HG03139 (cell line): ENCODE measurements at regions not wholly inside any gene's neighbourhood (a gene's known extent, or its start where the extent isn't known, plus 50 kb on each side); places are given as distances from the start of the nearest gene placed in this dataset.
"Not testable (repeated sequence)": the region's sequence is repeated elsewhere in the genome, so short reads cannot be mapped to it uniquely, and the experiment has no call there.

Experiments
- ATAC-seq: cut with Tn5 transposase; IDR thresholded peaks from one replicate; pipeline ENCODE4 v1.9.1; 2021; ENCODE audit not compliant: unreplicated experiment

DNA sequence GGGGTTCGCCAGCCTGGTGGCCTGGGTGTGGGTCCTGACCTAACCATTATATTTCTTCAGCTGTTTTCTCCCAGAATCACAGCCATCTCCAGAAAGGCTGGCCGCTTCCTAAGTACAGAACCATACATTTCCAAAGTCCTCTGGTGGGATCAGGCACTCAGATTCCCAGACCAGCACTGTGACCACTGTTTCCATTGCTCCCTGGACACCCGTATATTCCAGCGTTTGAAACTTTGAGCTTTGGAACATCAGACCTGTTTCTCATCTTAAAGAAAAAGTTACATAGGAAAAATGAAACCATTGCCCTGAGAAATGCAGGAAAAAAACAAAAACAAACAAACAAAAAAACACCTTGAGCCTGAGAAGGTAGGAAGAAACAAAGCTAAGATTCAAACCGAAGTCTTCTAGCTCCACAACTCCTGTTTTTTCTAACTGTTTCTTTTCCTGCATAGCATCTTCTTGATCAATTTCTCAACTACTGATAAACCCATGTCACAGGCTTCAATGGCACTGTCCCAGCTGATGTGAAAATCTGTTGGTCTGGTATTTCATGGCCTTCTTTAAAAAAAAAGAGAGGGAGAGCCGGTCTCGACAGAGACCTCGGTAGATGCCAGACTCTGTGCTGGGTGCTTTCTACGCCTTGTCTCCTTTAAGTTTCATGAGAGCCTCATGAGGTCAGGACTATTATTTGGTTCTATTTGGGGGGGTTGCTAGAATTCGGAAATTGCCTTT, 221.3 kb downstream of the TOMM20 start:
- no peak for ATAC-seq

DNA sequence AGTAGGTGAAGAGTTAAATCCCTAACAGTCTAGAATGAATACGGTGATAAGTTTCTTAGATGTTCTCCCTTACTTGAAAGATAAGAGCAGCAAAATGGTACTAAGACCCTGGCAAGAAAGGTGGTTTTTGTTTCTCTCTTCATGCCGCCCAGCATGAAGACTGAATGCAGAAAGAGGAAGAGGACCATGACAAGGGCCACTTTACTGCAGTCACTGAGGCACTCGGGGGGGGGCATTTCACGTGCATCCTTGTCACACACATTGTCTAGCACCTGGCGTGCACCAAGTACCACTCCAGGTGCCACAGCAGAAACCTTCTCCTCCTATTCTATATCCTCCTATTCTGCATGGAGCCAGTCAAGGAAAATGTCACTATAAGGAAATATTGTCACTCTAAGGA, 222.0 kb downstream of the TOMM20 start:
- no peak for ATAC-seq

DNA sequence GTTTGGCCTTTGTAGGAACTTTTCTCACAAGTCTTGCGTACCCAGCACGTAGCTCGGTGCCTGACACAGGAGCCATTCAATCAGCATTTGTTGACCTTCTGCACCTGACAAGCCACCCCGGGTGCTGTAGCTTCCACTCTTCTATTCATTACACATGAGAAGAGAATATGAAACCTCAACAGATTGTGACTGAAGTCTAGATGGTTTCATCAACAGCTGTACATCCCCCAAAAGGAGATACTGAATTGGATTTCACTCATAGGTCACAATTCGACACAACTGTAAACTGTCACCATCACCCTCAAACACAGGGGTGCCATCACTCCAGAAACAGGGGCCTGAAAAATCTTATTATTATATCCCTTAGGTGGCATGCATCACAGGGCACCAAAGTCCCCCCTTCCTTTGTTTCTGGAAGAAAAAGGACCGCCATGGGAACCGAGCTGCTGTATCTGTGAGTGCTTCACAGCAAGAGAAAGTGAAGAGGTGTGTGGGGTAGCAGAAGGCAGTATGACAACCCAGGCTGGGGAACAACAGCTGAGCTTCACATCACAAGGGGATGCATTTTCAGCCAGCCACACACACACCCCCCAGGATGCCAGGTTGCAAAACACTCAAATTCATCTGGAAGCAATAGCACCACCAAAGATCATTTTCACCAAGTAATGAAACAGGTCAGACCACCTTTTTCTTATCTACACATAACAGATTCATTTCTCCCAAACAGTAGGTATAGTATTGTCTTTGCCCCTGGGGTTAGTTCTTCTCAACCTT, 225.7 kb downstream of the TOMM20 start:
- ATAC-seq, result no peak

DNA sequence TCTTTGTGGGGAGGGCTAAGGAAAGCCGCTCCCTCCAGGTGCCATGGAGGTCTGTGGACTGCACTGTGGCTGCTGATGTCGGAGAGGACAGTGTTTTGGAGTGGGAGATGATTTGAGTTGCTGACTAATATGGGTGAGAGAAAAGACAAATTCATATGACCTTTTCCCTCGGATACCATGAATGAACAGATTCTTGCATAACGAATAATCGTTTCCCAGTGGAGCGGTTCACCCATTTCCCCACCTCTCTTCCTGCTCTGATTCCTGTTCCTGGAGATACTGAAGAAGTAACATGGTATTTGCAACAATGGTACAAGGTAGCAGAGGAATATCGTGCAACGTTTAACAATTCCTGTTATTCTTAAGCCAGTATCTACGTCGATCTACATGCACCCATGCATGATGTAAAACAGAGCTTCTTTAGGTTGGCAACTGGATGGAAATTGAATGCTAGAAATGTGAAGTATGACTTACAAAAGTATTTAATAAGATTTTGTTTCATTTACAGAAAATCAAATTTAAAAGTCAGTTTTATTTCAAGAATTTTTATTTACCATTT, 227.1 kb downstream of the TOMM20 start:
- no peak for ATAC-seq

DNA sequence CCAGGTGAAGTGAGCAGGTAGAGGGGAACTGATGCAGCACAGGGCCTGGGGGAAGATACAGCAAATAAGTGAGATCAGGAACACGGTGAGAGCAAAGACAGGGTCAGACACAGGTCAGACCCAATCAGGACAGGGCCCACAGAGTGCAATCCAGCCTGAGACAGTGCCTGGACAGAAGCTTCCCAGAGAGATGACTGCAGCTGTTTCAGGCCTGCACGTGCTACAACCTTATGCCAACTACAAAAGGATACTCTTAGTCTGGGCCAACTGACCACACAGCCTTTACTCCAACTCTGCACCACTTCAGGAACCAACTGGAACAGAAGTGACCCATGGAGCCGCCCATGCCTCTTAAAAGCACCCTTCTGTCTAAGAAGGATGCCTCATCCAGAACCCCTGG, 228.0 kb downstream of the TOMM20 start:
- no peak for ATAC-seq

DNA sequence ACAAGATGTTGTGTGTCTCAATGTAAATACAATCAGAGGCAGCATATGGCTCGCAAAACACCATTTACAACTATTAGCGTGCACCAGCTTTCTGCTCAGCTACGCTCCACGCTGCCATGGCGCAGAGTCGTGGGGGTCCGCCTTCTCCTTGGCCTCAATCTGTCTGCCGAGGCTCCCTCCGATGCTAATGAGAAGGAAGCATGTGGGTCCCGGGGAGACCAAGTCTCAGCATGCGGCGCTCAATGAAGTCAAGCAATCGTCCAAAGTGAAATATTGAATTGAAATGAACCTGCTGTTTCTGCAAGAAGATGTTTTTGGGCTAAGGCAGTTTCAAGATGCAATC, 228.9 kb downstream of the TOMM20 start:
- no peak for ATAC-seq

DNA sequence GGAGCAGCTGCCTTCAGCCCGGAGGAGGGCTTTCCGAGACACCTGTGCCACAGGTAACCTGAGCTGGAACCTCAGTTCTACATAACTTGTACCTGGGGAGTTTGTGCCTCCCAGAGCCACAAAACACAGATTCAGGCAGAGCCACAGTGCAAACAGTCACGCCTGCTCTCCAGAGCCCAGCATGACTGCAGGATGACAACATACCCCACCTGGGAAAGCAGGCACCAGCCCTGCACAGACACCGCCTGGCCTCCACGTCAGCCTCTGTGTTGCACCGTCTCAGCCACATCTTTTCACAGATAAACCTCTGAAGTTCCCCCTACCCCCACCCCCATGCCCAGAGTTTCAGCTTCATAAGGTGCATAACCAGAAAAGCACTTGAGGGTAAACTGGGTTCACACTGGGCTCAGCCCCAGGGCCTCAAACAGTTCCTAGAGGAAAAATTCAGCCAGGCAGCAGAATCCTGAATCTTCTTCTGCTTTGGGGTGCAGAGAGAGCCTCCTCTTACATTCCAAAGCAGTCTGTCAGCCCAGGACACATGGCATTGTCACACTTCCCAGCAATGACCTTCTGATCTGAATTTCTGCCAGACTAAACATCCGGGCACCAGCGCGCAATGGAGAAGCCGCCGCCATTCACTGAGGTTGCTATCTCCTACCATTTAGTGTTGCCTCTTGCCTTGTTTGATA, 229.5 kb downstream of the TOMM20 start:
- no peak for ATAC-seq

DNA sequence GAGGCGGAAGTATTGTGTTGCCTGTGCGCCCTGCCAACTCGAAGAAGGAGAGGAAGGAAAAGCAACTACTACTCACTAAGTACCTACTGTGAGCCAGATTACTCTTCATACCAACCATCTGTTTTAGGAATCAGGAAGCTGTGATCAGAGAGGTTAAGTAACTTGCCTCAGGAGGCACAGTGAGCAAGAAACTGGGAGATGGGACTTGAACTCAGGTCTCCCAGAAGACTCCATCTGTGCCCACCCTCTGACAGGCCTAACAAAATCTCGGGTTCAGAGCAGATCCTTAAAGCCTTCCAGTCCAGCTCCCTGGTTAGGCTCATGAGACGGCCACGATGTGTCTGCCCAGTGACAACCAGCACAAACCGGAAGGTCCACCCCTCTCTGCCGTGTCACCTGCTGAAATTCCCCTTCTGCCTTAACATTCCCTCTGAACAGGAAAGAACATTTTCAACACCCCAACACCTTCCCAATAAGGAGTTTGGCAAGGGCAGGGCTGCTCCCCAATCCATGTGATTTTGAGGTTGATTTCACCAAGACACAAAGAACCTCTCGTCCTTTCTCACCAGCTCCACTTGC, 230.1 kb downstream of the TOMM20 start:
- no peak for ATAC-seq

DNA sequence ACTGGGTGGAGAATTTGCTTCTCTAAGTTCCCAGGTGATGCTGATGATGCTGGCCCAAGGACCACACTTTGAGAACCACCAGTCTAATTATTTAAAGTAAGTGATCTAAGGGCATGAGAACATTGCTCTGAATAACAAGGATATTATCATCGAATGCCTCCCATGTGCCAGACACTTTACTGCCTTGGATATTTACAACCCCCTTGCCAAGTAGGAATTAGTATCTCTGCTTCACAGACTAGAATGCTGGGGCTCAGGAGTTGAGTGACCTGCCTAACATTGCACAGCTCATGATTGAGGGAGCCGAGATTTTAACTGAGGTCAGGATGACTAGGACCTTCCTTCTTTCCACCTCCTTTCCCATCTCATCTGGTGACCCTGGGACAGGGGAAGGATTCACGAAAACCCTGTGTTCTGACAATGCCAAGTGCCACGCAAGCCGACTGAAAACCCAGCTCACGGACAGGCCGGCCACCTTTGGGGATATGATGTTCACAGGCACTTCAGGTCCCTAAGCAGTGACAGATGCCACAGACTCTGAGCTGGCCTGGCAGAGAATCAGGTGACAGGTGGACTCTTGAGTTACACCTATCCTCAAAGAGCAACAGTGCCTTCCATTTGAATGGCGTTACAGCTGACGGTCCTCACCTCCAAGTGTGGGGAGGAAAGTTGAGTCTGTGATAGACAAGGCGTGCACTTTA, 230.7 kb downstream of the TOMM20 start:
- ATAC-seq, result no peak

DNA sequence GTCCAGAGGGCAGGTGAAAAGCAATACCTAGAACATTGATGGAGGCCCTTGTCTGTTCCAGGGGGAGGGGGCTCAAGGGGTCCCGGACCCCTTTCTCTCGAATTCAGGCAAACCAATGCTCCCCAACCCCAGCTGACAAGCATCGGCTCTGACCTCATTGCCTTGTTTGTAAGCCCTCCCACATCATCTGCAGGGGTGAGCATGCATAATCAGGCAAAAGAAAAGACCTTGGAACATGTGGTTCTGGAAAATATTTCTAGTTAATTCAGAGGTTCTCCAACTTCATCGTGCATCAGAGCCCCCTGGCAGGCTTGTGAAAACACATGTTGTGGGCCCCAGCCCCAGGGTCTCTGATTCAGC, 231.3 kb downstream of the TOMM20 start:
- ATAC-seq, result no peak

DNA sequence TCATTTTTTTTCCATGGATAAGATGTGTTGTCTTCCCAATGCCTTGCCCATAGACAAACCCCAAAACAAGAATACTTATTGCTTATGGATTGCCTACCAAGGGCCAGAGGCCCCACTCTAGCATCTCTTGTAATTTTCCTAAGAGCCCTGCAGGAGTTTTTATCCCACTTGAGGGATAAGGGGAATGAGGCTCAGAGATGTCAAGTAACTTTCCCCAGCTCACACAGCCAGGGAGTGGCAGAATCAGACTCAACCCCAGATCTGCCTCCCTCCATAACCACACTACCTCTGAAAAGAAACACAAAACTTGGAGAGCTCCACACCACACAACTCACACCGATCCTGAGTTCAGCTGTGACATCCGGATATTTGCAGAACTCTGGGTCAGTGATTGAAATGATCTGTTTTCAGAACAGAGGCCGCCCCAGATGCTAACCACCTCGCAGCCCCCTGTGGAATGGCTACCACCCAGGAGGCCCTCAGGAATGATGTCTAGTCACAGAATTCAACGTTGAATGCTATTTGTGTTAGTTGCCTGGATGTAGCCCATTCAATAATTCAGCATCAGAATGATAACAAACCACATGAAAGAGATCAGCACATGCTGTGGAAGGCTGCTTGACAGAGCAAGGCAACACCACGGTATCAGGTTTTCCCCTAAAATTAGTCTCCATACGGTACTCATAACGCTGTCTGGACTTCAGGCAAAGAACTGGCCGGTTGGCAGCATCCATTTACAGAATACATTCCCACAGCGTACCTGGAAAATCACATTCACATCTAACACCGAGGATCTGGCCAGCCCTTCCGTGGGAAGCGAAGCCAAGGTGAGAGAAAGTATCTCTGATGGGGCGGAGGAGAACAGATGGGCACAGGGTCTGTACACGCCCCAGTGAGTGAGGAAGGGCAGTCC, 231.9 kb downstream of the TOMM20 start:
- no peak for ATAC-seq

DNA sequence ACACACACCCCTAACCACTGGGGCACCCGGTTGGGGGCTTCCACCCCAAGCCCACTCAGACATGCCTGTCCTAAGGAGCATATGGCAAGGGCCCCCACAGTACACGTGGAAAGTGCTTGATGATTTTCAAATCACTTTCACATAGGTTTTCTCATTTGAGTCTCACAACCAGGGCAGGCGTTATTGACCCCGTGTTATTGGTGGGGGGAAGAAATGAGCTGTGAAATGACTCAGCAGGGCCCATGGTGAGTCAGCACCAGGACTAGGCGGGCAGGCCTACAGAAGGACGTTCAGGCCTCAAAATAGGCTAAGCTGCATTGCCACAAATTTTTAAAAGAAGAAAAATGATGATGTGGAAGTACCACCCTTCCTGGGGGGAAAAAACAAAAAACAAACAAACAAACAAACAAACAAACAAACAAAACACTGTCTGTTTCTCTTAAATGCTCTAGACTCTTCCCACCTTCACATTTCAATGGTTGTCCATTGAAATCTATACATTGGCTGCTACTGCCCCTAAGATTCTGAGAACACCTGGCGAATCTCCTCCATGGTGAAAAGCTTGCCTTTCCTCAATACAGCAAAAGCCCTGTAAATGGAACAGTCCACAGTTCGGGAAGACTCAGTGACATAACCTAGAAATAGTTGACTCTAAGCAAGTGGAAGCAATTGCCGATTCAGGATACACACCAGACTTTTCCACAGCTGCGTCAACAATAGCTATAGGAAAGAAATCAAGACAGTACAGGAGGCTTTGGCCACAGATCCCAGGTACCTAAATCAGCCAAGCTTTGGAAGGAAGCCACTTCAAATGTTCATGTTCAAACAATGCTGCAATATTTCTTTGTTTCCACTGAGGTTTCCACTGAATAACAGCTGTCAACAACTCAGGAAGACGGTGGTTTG, 234.7 kb downstream of the TOMM20 start:
- no peak for ATAC-seq

DNA sequence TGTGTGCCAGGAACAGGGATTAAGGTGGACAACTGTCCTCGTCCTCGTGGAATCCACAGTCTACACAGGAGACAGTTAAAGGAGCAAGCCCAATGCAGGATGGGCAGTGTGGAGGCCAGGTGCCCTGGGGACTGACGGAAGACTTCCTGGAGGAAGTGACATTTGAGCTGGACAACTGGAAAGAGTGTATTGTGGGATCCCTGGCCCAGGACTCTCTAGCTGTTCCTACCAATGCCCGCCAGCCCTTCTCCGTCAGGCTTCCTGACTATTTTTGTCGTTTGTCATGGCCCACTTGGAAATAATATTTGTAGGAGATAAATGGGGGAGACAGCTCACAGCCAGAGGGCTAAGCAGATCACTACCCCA, 235.3 kb downstream of the TOMM20 start:
- ATAC-seq, result no peak

DNA sequence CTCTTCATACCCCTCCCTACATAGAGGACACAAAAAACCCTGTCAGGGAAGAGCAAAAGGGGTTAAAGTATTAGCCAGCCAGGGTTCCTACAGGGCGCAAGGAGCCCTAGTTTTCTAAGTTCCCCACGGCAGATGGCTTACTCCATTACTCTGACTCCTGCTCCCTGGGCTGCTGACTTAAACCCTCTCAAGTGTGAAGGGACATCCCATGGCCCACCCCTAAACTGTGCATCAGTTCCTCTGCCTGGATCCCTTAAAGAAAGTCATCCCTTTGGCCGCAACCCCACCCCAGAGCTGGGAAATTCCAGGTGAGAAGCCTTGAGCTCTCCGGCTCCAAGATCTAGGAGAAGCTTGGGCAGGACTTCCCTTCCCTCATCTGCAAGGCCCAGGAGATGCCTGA, 236.0 kb downstream of the TOMM20 start:
- ATAC-seq, result no peak

DNA sequence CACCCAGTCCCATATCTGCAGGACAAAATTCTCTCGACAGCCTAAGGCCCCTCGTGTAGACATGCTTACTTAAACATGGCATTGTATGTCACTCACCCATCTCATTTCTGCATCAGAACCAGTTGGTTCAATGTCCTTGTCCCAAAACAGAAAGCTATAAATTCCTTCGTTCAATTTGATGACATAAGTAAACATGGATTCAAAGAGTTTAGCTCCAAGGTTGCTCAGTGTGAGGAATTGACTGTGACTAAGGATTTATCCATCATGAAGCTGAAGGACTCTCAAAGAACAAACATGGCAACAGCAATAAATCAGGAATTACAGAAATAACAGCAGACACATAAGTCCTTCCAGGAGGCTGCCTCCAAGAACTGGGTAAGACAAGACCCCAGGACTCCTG, 237.2 kb downstream of the TOMM20 start:
- ATAC-seq, result no peak

DNA sequence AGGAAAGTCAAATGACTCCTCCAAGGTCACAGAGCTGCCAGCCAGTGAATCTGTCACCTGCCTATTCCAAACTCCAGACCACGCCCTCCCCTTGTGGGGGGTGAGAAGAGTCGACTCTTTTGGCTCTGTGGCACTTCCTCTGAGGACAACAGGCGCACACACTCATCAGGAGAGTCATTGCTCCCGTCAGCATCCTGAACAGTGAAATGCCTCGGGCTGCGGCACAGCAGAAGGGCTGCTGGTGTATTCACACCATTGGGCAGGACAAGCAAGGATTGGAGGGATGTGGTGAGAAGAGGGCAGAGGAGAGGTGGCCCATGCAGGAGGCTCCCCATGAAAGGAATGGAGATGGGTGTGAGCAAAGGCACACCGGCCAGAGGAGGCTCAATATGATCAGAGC, 239.0 kb downstream of the TOMM20 start:
- ATAC-seq, result no peak

DNA sequence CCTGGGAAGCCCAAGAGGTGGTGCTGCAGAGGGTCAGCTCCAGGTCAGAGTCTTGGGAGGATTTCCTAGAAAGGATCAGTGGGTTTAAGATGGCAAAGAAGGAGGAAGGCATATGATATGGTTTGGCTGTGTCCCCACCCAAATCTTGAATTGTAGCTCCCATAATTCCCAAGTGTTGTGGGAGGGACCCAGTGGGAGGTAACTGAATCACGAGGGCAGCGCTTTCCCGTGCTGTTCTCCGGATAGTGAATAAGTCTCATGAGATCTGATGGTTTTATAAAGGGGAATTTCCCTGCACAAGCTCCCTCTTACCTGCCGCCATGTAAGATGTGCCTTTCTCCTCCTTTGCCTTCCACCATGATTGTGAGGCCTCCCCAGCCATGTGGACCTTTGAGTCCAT, 240.4 kb downstream of the TOMM20 start:
- not testable (repeated sequence) for ATAC-seq

DNA sequence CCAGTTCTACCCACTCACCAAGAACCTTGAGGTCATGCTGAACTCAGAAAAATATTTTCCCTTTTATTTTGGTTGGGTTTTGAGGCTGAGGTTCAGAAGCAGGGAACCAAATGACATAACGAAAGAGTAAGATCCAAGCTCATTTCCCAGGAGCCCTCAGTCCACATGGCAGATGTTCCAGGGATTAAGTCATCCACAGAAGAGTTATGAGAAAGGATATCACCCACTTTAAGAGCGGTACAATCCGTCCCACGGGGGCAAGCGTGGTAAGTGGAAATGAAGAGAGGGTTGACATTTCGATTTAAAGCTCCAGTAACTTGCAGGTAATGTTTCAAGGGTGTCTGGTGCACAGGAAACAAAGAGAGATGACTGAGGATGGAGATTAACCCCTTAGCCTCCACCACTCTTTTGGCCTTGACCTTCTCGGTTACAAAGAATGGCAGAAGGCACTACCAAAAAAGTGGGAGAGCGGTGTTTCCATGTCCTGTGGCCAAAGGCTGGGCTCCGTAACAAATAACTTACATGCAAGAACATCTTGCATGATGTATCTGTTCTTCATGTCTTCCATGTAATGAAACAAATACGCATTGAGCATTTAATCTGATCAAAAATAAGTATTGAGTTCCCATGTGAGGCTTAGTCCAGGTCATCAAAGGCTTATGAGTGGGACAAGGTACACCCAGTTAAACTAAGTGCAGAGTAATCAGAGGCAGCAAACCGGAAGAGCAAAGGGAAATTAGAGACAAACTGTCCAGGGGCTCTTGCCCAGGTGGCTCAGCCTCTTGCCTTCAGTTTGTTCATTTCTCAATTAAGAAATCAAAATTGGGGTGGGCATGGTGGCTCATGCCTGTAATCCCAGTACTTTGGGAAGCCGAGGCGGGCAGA, 241.4 kb downstream of the TOMM20 start:
- no peak for ATAC-seq
